CD4-positive, alpha-beta T cell (primary cell): ENCODE measurements at regions not wholly inside any gene's neighbourhood (a gene's known extent, or its start where the extent isn't known, plus 50 kb on each side); places are given as distances from the start of the nearest gene placed in this dataset.

ENCODE experiments used
- ATAC-seq: fragments of 200-7000 bp; cut with Tn5 transposase; one replicate; pipeline ENCODE4 v1.10.0; 2022; ENCODE audit warnings: mild to moderate bottlenecking; ENCODE audit not compliant: poor library complexity
- CTCF ChIA-PET: fragments of 350-600 bp; sonication (Branson Sonifier 250); formaldehyde crosslinking; loops from one replicate; lab custom pipeline; 2021; ENCODE audit warnings: antibody characterized with exemption, inconsistent platforms; lab: Charles Lee
- POLR2A ChIA-PET: fragments of 350-600 bp; sonication (Branson Sonifier 250); formaldehyde crosslinking; loops from one replicate; lab custom pipeline; 2021; ENCODE audit warnings: antibody characterized with exemption, inconsistent platforms; lab: Charles Lee
- DNase-seq, 14 experiments: peaks; one replicate each; pipeline ENCODE4 v3.0.0-alpha.2; 2013 to 2020; ENCODE audit warnings: mixed read lengths in 2 of 14
- H3K27ac ChIP-seq, 2 donors: one replicate each; pipeline versions ENCODE4 v1.5.1 to v1.7.0; 2013; ENCODE audit warnings: low read length in 2 of 2, low read depth in 1 of 2, mild to moderate bottlenecking in 1 of 2
- H3K27me3 ChIP-seq, 2 experiments: 1 replicate in 1 of 2; 2 replicates in 1 of 2; pipeline versions ENCODE4 v1.6.1 to v1.7.0; 2013; ENCODE audit warnings: low read length in 2 of 2, control low read depth in 1 of 2, mild to moderate bottlenecking in 1 of 2, moderate library complexity in 1 of 2; ENCODE audit not compliant: insufficient read depth in 2 of 2, control insufficient read depth in 1 of 2
- H3K36me3 ChIP-seq: one replicate; pipeline ENCODE4 v1.6.1; 2013; ENCODE audit warnings: low read length, control low read depth; ENCODE audit not compliant: insufficient read depth
- H3K4me1 ChIP-seq: one replicate; pipeline ENCODE4 v1.6.1; 2013; ENCODE audit warnings: low read length, control low read depth; ENCODE audit not compliant: insufficient read depth
- H3K4me3 ChIP-seq: one replicate; pipeline ENCODE4 v1.5.1; 2013; ENCODE audit warnings: mild to moderate bottlenecking, low read length, moderate library complexity
- H3K9me3 ChIP-seq, 2 experiments: 1 replicate in 1 of 2; 2 replicates in 1 of 2; pipeline versions ENCODE4 v1.6.1 to v1.7.0; 2013; ENCODE audit warnings: low read length in 2 of 2, mild to moderate bottlenecking in 2 of 2, control low read depth in 1 of 2, moderate library complexity in 1 of 2; ENCODE audit not compliant: control insufficient read depth in 1 of 2, insufficient read depth in 1 of 2
- H3K27ac Mint-ChIP-seq: one replicate; pipeline ENCODE4 v1.8.0; 2020; ENCODE audit warnings: mixed read lengths
- H3K27me3 Mint-ChIP-seq: one replicate; pipeline ENCODE4 v1.8.0; 2021; ENCODE audit warnings: mixed read lengths
- H3K36me3 Mint-ChIP-seq: one replicate; pipeline ENCODE4 v1.8.0; 2021; ENCODE audit warnings: low read depth, mixed read lengths
- H3K4me1 Mint-ChIP-seq: one replicate; pipeline ENCODE4 v1.8.0; 2021; ENCODE audit warnings: low read depth, mixed read lengths
- H3K4me3 Mint-ChIP-seq: one replicate; pipeline ENCODE4 v1.8.0; 2020; ENCODE audit warnings: mild to moderate bottlenecking, mixed read lengths
- H3K9me3 Mint-ChIP-seq: one replicate; pipeline ENCODE4 v1.8.0; 2020; ENCODE audit warnings: mixed read lengths
- CTCF ChIP-seq: fragments of 200-600 bp; IDR thresholded peaks from one replicate; pipeline ENCODE4 v1.8.0; 2022; ENCODE audit warnings: antibody characterized with exemption, mild to moderate bottlenecking
- intact Hi-C, 2 experiments: fragments of 100-400 bp; cut with DNase I in 1 of 2; cut with micrococcal nuclease in 1 of 2; formaldehyde crosslinking; loops; one replicate each; pipeline versions ENCODE4 v1.15.1 to v1.9.0; 2023 to 2025; cut with DNase I, micrococcal nuclease

GRCh38 chr10:47164126-47164799 is 135.7 kb upstream of the GDF10 start:
- peak overlapping the region; percentile 30 for H3K4me3 Mint-ChIP-seq
- peak overlapping the region; percentile 96 for H3K27ac Mint-ChIP-seq
- Histone ChIP-seq H3K27ac (peak overlapping the region in 1 of 2 donors; percentile 79), H3K9me3 (peaks cover 0 to 7% of the 10 kb centered on the region in 2 experiments), H3K4me1 (peaks cover 31% of the 10 kb centered on the region), H3K27me3 (no peaks in the 10 kb centered on the region), H3K4me3 (no peak overlapping the region), H3K36me3 (no peaks in the 10 kb centered on the region)
- H3K36me3 Mint-ChIP-seq: no peaks in the 10 kb centered on the region
- DNase-seq (no peak), ATAC-seq (no peak)
- TF ChIP-seq CTCF: no peak
- H3K4me1 Mint-ChIP-seq: peaks cover 38% of the 10 kb centered on the region
- H3K27me3 Mint-ChIP-seq: no peaks in the 10 kb centered on the region
- POLR2A ChIA-PET: no interaction called here
- H3K9me3 Mint-ChIP-seq: no peaks in the 10 kb centered on the region
- CTCF ChIA-PET: no interaction called here
- intact Hi-C loops: loop anchor here in 1 of 2 experiments (2.0 to 10.0 kb wide), 2 partner anchors 119 to 149 kb away; no protein-coding TSS in a partner anchor

- Mint-ChIP-seq H3K27me3 (no peaks in the 10 kb centered on the region), H3K9me3 (no peaks in the 10 kb centered on the region), H3K4me3 (peak overlapping the region; percentile 86), H3K36me3 (no peaks in the 10 kb centered on the region), H3K27ac (peak overlapping the region; percentile 96), H3K4me1 (peaks cover 38% of the 10 kb centered on the region)
- Histone ChIP-seq H3K4me3 (peak overlapping the region; percentile 61), H3K27ac (peak overlapping the region in 1 of 2 donors; percentile 79), H3K9me3 (peaks cover 0 to 7% of the 10 kb centered on the region in 2 experiments), H3K36me3 (no peaks in the 10 kb centered on the region), H3K4me1 (peaks cover 31% of the 10 kb centered on the region), H3K27me3 (no peaks in the 10 kb centered on the region)
- intact Hi-C loops: loop anchor here (2.0 to 10.0 kb wide), 6 partner anchors 43 to 148 kb away; no protein-coding TSS in a partner anchor
- DNase-seq (peak in 3 of 14 experiments; percentile 25 to 48 (median 28)), ATAC-seq (no peak)
- CTCF ChIA-PET: no interaction called here
- no peak for TF ChIP-seq CTCF
- POLR2A ChIA-PET: no interaction called here
Observed at GRCh38 chr10:47164800-47165128, 135.2 kb upstream of the GDF10 start.

GRCh38 chr10:47165168-47165710 is 134.8 kb upstream of the GDF10 start:
- H3K4me3 ChIP-seq: peak overlapping the region; percentile 61
- H3K9me3 ChIP-seq: peaks cover 0 to 7% of the 10 kb centered on the region in 2 experiments
- intact Hi-C loops: loop anchor here (2.0 to 10.0 kb wide), 6 partner anchors 42 to 148 kb away; no protein-coding TSS in a partner anchor
- ATAC-seq: peak; percentile 60
- peaks cover 31% of the 10 kb centered on the region for H3K4me1 ChIP-seq
- peak overlapping the region; percentile 86 for H3K4me3 Mint-ChIP-seq
- no peaks in the 10 kb centered on the region for H3K27me3 Mint-ChIP-seq
- H3K27me3 ChIP-seq: no peaks in the 10 kb centered on the region
- H3K36me3 Mint-ChIP-seq: no peaks in the 10 kb centered on the region
- ChIA-PET CTCF (no interaction called here), POLR2A (interaction anchor here (0.6 to 2.5 kb wide), 13 partner anchors 8 to 146 kb away, joined by 3 to 24 read pairs (median 7); no protein-coding TSS in a partner anchor)
- no peak for TF ChIP-seq CTCF
- H3K36me3 ChIP-seq: no peaks in the 10 kb centered on the region
- H3K4me1 Mint-ChIP-seq: peaks cover 38% of the 10 kb centered on the region
- peak overlapping the region; percentile 96 for H3K27ac Mint-ChIP-seq
- H3K27ac ChIP-seq: peak overlapping the region; percentile 59 to 79
- DNase-seq: peak in 8 of 14 experiments; percentile 3 to 61 (median 21)
- H3K9me3 Mint-ChIP-seq: no peaks in the 10 kb centered on the region
